NCI-H1417 treated with DMSO at 0.1 percent for 48 hours (cell line): ENCODE measurements at regions not wholly inside any gene's neighbourhood (a gene's known extent, or its start where the extent isn't known, plus 50 kb on each side); places are given as distances from the start of the nearest gene placed in this dataset.
A peak's percentile ranks its signal among the peaks of the same experiment; 100 is the strongest.

Source experiments
- DNase-seq: peaks from one replicate; lab custom pipeline; 2025; lab: John Stamatoyannopoulos, UW

DNA sequence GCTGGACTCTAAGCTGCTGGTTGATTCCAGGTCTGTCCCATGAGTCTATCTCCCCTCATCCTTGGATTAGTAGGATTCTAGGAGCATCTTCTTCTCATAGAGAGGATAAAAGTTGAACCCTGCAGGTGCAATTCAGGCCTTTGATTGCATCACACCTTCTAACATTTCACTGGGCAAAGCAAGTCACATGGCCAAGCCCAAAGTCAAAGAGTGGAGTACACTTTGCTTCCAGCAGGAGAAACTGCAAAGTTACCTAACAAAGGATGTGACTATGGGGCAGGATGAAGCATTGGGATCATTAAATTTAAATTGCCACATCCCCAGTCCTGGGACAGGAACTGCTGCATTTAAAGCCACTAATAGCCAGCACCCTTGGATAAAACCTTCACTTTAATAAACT, 51.0 kb upstream of the EGFLAM start:
- DNase-seq: no peak

- no peak for DNase-seq
These were observed 55.6 kb upstream of the EGFLAM start for GRCh38 chr5:38202741-38203140.

DNA sequence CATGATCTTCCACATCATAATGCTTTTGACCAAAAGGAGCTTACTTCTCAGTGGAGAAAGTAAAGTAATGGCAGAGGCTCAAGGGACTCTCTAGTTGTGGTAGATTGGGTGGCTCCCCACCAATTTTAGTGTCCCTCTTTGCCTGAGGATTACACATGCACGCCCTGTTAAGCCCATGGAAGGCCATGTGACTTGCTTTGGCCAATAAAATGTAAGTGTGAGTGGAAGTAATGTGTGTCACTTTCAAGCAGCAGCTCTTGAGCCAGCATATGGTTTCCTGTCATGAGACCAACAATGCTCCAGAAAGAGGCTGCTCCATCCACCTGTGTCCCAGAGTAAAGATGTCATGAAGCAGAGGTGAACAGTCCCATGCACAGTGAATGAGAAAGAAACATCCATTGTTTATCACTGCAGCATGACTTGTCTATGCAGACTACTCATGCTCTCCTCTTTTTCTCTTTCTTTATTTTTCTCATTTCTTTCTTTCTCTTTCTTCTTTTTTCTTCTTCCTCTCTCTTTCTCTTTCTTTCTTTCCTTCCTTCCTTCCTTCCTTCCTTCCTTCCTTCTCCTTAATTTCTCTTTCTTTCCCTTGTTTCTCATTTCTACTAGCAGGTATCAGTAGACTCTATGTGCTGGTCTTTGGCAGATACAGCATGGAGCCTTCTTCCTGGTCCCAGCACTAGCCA, 57.3 kb upstream of the EGFLAM start:
- DNase-seq: no peak

GRCh38 chr5:38197118-38197517, 61.2 kb upstream of the EGFLAM start:
- DNase-seq: no peak

DNA sequence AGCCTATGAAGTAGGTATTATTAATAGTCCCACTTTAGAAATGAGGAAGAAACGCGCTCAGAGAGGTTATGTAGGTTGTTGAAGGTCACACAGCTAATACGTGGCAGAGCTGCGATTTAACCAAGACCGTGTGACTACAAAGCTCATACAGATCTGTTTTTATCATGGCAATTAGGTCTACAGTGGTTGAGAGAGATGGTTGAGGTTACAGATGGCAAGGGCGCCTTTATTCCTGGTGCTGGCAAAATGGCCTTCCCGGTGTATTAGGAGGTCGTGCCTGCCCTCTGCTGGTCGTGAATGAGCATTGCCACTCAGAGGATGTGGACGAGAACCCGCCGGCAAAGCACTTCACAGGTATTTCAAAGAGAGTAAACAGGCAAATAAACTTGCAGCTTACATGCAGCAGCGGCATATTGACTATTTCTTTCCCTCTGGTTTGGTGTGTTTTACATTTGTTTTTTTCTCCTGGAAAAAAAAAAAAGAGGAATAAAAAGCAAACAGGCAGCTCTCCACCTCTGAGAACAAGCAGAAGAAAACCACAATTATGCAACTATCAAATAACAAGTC, 65.3 kb upstream of the EGFLAM start:
- peak; percentile 9 for DNase-seq

- DNase-seq: no peak
These were observed 66.7 kb upstream of the EGFLAM start for GRCh38 chr5:38191693-38192092.

GRCh38 chr5:38190111-38190510, 68.2 kb upstream of the EGFLAM start:
- DNase-seq: no peak

DNA sequence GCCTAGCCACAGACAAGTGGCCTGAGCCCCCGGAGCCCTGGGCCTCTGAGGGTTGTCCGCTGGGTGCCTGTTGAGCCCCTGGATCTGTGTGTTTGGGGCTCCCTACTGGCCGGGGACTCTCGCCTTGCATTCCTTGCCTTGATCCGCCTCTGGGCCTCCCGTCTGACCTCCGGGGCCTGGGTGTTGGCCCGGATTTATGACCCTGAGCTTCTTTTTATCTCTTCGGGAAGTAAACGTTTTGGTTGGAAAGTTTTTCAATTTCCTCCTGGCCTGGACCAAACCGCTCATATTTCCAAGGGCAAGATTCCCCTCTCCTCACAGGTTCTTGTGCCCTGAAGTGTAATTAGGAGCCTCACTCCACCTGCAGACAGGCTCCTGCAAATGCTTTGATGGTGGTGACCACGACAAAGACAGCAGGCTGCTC, 69.3 kb upstream of the EGFLAM start:
- no peak for DNase-seq

DNA sequence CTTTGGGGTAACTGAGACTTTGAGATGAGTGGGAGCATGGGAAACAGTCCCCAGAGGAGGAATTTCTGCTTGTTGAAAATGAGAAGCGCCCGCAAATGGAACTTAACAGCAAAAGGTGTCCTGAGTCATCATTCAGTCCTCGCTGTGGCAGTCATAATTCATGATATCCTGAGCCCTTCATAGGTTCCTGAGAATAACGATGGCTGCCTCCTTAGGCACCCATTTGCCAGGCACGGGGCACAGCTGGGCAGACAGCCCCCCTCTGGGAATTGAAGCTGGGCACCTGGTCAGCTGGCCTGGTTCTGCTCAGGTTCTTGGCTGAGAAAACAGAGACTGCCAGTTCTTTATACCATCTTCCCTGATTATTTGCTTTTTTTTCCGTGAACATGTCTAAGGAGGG, 69.8 kb upstream of the EGFLAM start:
- DNase-seq: no peak

- DNase-seq: no peak
These were observed 70.8 kb upstream of the EGFLAM start for GRCh38 chr5:38187532-38187931.

DNA sequence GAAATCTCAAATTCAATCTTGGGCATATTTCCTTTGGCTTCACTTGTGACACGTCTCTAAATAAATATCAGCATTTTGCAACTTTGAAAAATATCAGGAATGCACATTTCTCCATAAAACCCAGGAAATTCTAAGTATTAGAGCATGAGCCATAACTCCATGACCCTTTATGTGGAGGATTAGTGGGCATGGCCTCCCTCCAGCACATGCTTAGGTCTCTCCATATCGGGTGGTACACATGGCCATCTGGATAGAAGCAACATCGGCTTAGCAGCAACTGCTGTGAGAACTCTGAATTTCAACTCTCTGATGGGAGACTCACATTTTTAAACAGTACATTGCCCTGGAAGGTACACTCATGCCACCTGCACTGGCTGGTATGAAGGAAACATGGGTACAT, 73.7 kb upstream of the EGFLAM start:
- no peak for DNase-seq

DNA sequence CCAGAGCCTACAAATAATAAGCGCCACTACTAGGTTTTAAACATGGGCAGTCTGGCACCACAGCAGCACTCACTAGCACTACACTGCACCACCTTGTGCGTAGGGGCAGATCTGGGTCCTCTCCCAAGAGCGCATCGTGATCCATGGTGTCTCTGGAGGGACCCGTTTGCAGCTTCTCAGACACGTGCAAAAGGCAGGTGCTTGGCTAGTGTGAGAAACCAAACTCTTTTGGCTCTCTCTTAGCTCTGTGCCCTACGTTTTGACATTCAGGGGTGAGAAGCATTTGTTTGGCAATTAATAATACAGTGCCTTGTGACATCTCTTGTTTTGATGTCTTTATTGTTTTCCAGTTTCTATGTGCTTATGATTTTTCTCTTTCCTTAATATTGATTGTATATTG, 75.4 kb upstream of the EGFLAM start:
- DNase-seq: no peak

- DNase-seq: no peak
These were observed 90.3 kb upstream of the EGFLAM start for GRCh38 chr5:38168029-38168428.

- no peak for DNase-seq
These were observed 90.8 kb upstream of the EGFLAM start for GRCh38 chr5:38167562-38167996.

- no peak for DNase-seq
These were observed 91.5 kb upstream of the EGFLAM start for GRCh38 chr5:38166832-38167231.

GRCh38 chr5:38165435-38165834, 92.9 kb upstream of the EGFLAM start:
- DNase-seq: no peak

DNA sequence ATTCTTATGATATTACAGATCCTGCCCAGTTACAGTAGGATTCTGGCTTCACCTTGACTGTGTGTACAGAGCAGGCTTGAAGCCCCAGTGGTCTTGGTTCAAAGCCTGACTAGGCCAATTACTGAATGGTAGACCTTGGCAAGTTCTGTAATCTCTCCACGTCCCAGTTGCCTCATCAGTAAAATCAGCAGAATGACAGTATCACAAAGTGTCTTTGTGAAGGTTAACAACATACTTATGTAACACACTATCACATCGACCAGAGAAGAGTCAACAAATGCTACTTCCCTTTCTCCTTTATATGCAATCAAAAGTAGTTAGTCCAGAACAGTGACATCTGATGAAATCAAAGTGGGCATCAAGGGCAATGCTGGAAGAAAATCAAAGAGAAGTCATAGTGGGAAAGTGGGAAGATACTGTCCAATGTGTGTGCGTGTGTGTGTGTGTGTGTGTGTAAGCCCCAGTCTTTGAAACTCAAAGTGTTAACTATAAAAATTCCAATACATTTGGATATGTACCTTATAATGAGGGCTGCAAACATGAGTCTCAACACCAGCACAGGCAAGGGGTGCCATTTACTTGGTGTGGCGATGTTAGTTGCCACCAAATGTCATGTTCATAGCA, 93.5 kb upstream of the EGFLAM start:
- DNase-seq: no peak

- no peak for DNase-seq
These were observed 94.6 kb upstream of the EGFLAM start for GRCh38 chr5:38163636-38164237.

DNA sequence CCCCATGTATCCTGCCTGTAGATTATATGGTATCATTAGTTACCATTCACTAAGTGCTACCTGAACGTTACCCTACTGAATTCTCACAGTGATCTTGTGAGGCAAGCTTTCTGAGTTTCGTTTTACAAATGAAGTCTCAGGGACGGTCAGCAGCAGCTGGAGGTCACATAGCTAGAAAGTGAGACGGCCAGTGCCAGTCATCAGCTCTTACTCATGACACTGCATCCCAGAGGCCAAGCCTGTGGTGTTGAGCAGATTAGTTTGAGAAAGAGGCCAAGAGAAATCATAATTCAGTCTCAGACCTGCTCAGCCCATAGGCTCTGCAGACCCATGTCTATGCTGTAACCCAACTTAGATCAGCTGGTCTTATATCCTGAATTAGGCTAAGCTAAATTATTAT, 95.7 kb upstream of the EGFLAM start:
- DNase-seq: no peak

GRCh38 chr5:38157024-38157423, 101.3 kb upstream of the EGFLAM start:
- DNase-seq: no peak

DNA sequence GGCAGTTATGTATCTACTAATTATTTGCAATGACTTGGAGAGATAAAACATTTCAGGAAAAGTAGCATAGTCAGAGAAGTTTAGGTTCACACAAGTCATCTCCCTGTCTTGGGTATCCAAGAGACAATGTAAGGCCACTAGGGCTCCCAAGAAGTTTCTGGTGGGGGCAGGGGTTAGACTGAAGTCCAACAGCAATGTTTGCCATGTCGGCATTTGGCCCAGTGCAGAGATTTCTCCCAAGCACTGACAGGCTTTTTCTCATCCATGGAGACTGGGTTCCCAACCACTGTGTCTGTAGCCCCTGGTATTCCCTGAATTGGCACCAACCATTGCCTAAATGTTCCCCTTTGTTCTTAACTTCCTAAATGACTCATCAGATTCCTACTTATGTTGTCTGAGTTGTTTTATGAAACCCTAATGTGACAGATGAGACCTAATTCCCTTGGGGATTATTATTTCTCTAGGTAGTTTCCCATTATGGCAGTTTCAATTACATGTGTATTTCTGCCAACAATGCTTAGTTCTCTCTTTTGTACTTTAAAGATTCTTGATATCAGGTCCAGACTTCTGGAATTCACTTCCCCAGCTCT, 103.6 kb upstream of the EGFLAM start:
- no peak for DNase-seq

- no peak for DNase-seq
These were observed 106.5 kb upstream of the EGFLAM start for GRCh38 chr5:38151878-38152277.

- no peak for DNase-seq
These were observed 108.6 kb upstream of the EGFLAM start for GRCh38 chr5:38149815-38150195.
